Neuron (in vitro differentiated cells): ENCODE measurements at regions not wholly inside any gene's neighbourhood (a gene's known extent, or its start where the extent isn't known, plus 50 kb on each side); places are given as distances from the start of the nearest gene placed in this dataset.

Source experiments
- H2AFZ ChIP-seq: one replicate; pipeline ENCODE4 v1.6.1; 2013; ENCODE audit warnings: low read depth, mild to moderate bottlenecking, inconsistent platforms, low read length, moderate library complexity
- H3K27me3 ChIP-seq: one replicate; pipeline ENCODE4 v1.6.1; 2013; ENCODE audit warnings: low read length; ENCODE audit not compliant: insufficient read depth
- H3K36me3 ChIP-seq: one replicate; pipeline ENCODE4 v1.6.1; 2013; ENCODE audit warnings: low read length; ENCODE audit not compliant: insufficient read depth
- H3K4me1 ChIP-seq: one replicate; pipeline ENCODE4 v1.6.1; 2013; ENCODE audit warnings: low read length; ENCODE audit not compliant: insufficient read depth
- H3K4me3 ChIP-seq: 2 replicates; pipeline ENCODE4 v1.5.1; 2013; ENCODE audit warnings: mild to moderate bottlenecking, low read length, moderate library complexity
- H3K9me3 ChIP-seq: one replicate; pipeline ENCODE4 v1.6.1; 2013; ENCODE audit warnings: low read length

DNA sequence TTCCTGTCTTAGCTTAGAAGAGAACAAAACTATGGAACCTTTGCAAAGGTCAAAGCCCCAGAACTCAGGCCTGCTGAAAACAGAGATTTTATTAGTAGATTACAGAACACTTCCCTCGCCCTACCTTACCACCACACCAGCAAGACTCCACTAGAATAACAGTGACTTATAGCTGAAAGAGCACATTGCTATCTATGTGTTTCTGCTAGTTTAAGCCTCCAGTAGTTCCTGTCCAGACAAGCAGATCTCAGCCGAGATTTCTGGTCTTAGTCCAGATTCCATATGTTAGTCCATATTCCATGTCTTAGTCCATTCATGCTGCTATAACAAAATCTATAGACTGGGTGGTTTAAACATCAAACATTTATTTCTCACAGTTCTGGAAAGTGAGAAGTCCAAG is 412.3 kb upstream of the ID4 start:
- no peaks in the 10 kb centered on the region for H3K4me1 ChIP-seq
- no peak overlapping the region for H2AFZ ChIP-seq
- no peaks in the 10 kb centered on the region for H3K36me3 ChIP-seq
- H3K4me3 ChIP-seq = no peak overlapping the region
- no peaks in the 10 kb centered on the region for H3K9me3 ChIP-seq
- H3K27me3 ChIP-seq = no peaks in the 10 kb centered on the region

DNA sequence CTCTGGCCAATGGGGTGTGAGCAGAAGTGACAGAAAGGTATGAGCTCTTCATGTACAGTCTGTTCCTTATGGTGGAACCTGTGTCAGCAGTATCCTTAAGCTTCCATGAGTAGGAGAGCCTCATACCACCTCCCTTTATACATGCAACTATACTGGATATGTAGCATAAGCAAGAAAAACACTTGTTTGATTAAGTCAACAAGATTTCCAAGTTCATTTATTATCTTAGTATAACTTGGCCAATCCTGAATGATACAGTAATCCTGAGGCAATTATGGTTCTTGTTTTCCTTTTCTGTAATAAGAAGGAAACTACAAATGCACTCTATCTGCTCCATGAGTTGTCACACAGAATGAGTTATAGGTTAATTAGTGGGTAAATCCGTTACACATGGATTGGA is 409.6 kb upstream of the ID4 start:
- Histone ChIP-seq H2AFZ (no peak overlapping the region), H3K9me3 (no peaks in the 10 kb centered on the region), H3K4me3 (no peak overlapping the region), H3K36me3 (no peaks in the 10 kb centered on the region), H3K27me3 (no peaks in the 10 kb centered on the region), H3K4me1 (no peaks in the 10 kb centered on the region)

- no peak overlapping the region for H3K4me3 ChIP-seq
- no peak overlapping the region for H2AFZ ChIP-seq
- no peaks in the 10 kb centered on the region for H3K4me1 ChIP-seq
- no peaks in the 10 kb centered on the region for H3K27me3 ChIP-seq
- no peaks in the 10 kb centered on the region for H3K36me3 ChIP-seq
- no peaks in the 10 kb centered on the region for H3K9me3 ChIP-seq
Measured at GRCh38 chr6:19432966-19433498, 404.1 kb upstream of the ID4 start.

DNA sequence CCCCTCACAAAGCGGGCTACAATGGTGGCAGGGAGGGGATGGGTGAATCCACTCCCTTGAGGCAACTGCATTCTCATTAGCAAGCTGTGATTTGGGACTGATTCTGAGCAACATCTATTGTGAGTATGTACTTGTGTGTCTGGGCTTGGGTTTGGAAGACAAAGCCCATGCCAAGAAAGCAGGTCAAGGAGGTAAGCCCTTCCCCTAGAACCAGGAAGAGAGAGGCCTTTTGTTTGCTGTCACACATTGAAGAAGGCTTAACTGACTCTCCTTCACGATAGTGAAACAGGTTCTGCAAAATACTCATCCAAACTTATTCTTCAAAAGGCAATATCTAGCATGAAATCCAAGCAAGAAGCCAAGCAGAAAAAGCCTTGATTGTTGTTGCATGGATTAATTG is 403.1 kb upstream of the ID4 start:
- H3K9me3 ChIP-seq = no peaks in the 10 kb centered on the region
- no peaks in the 10 kb centered on the region for H3K27me3 ChIP-seq
- H2AFZ ChIP-seq = no peak overlapping the region
- H3K4me3 ChIP-seq = no peak overlapping the region
- H3K4me1 ChIP-seq = no peaks in the 10 kb centered on the region
- H3K36me3 ChIP-seq = no peaks in the 10 kb centered on the region

- no peak overlapping the region for H3K4me3 ChIP-seq
- H3K27me3 ChIP-seq = no peaks in the 10 kb centered on the region
- H3K9me3 ChIP-seq = no peaks in the 10 kb centered on the region
- H2AFZ ChIP-seq = no peak overlapping the region
- H3K4me1 ChIP-seq = no peaks in the 10 kb centered on the region
- no peaks in the 10 kb centered on the region for H3K36me3 ChIP-seq
Measured at GRCh38 chr6:19435755-19436154, 401.4 kb upstream of the ID4 start.

GRCh38 chr6:19438566-19439353 is 398.4 kb upstream of the ID4 start:
- Histone ChIP-seq H3K4me3 (no peak overlapping the region), H3K36me3 (no peaks in the 10 kb centered on the region), H3K4me1 (no peaks in the 10 kb centered on the region), H3K9me3 (no peaks in the 10 kb centered on the region), H2AFZ (no peak overlapping the region), H3K27me3 (no peaks in the 10 kb centered on the region)

DNA sequence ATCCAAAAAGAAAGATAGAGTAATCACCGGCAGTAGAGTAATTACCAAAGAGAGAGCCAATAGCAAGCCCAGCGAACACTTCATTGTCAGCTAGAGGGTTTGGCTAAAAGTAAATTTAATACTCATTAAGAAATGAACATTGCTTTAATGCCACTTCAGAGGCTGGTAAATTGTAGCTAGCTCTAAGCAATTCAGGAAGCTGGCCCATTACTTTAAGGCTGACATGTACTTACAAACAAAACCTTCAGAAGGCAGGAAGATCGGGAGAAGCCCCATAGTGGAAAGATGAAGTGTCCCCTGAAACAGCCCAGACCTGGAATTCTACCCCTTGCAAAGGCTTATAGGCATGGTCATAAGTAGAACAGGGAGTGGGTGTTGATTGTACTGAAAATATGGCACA is 396.6 kb upstream of the ID4 start:
- Histone ChIP-seq H3K36me3 (no peaks in the 10 kb centered on the region), H3K4me1 (no peaks in the 10 kb centered on the region), H3K27me3 (no peaks in the 10 kb centered on the region), H3K4me3 (no peak overlapping the region), H2AFZ (no peak overlapping the region), H3K9me3 (no peaks in the 10 kb centered on the region)

DNA sequence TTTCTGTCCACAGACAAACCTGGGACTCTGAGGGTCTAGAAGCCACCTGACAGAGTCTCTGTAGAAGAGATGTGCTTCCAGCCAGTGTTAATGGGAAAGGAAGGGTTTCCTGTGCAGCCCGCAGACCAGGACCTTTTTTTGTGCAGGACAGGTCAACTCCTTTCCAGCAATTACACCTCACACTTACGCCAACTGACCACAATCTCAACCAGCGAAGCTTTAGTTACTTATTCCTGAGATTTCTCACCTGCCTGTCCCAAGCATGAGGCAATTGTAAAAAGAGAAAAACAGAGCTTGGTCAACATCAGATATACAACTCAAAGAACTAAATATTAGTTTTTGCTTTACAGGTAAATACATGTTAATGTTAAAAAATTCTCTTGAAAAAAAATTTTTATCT is 393.8 kb upstream of the ID4 start:
- Histone ChIP-seq H3K9me3 (no peaks in the 10 kb centered on the region), H3K27me3 (no peaks in the 10 kb centered on the region), H3K4me1 (no peaks in the 10 kb centered on the region), H2AFZ (no peak overlapping the region), H3K36me3 (no peaks in the 10 kb centered on the region), H3K4me3 (no peak overlapping the region)

GRCh38 chr6:19444041-19444440 is 393.1 kb upstream of the ID4 start:
- H3K4me1 ChIP-seq = no peaks in the 10 kb centered on the region
- no peaks in the 10 kb centered on the region for H3K27me3 ChIP-seq
- H3K9me3 ChIP-seq = no peaks in the 10 kb centered on the region
- H2AFZ ChIP-seq = no peak overlapping the region
- H3K4me3 ChIP-seq = no peak overlapping the region
- no peaks in the 10 kb centered on the region for H3K36me3 ChIP-seq

- H3K27me3 ChIP-seq = no peaks in the 10 kb centered on the region
- H3K36me3 ChIP-seq = no peaks in the 10 kb centered on the region
- H2AFZ ChIP-seq = no peak overlapping the region
- no peaks in the 10 kb centered on the region for H3K9me3 ChIP-seq
- H3K4me3 ChIP-seq = no peak overlapping the region
- H3K4me1 ChIP-seq = no peaks in the 10 kb centered on the region
Measured at GRCh38 chr6:19444481-19444880, 392.7 kb upstream of the ID4 start.

DNA sequence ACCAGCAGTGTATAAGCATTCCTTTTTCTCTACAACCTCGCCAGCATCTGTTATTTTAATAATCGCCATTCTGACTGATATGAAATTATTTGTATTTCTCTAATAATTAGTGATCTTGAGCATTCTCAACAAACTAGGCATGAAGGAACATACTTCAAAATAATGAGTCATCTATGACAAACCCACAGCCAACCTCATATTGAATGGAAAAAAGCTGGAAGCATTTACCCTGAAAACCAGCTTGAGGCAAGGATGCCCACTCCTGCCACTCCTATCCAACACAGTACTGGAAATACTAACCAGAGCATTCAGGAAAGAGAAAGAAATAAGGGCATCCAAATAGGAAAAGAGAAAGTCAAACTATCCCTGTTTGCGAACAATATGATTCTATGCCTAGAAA is 390.6 kb upstream of the ID4 start:
- Histone ChIP-seq H3K4me1 (no peaks in the 10 kb centered on the region), H3K9me3 (no peaks in the 10 kb centered on the region), H3K27me3 (no peaks in the 10 kb centered on the region), H2AFZ (no peak overlapping the region), H3K36me3 (no peaks in the 10 kb centered on the region), H3K4me3 (no peak overlapping the region)

DNA sequence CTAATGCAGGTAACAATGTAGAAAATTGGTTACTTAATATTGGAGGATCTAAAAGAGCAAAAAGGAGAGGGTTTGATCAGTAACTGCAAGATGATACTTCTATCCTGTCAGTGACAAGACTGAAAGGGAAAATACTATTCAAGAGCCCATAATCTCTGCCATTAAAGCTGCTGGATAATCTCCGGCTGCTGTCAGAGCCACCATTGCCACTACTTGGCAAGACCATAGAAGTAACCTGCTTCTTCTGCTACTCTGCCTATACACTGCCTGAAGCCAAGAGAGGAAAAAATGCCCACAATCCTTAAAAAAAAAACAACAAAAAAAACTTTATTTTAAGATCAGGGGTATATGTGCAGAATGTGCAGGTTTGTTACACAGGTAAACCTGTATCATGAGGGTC is 386.5 kb upstream of the ID4 start:
- no peak overlapping the region for H2AFZ ChIP-seq

GRCh38 chr6:19452495-19452894 is 384.7 kb upstream of the ID4 start:
- H3K4me1 ChIP-seq = peaks cover 12% of the 10 kb centered on the region
- H3K36me3 ChIP-seq = no peaks in the 10 kb centered on the region
- H3K27me3 ChIP-seq = no peaks in the 10 kb centered on the region
- no peak overlapping the region for H3K4me3 ChIP-seq
- no peaks in the 10 kb centered on the region for H3K9me3 ChIP-seq
- H2AFZ ChIP-seq = no peak overlapping the region

More for the DNA sequence above, 386.5 kb upstream of the ID4 start:
- H3K27me3 ChIP-seq = no peaks in the 10 kb centered on the region
- no peaks in the 10 kb centered on the region for H3K9me3 ChIP-seq
- no peak overlapping the region for H3K4me3 ChIP-seq
- H3K4me1 ChIP-seq = peaks cover 12% of the 10 kb centered on the region
- no peaks in the 10 kb centered on the region for H3K36me3 ChIP-seq
